HPDE6-E6E7 (cell line): ENCODE measurements at regions not wholly inside any gene's neighbourhood (a gene's known extent, or its start where the extent isn't known, plus 50 kb on each side); places are given as distances from the start of the nearest gene placed in this dataset.

ENCODE experiments used
- DNase-seq: peaks from one replicate; pipeline ENCODE4 v3.0.0; 2011; ENCODE audit warnings: missing footprints; ENCODE audit errors: extremely low spot score

GRCh38 chr2:238635647-238636051 is 208.9 kb downstream of the ASB1 start:
- DNase-seq, result no peak

GRCh38 chr2:238636269-238637073 is 209.7 kb downstream of the ASB1 start:
- DNase-seq, result no peak

DNA sequence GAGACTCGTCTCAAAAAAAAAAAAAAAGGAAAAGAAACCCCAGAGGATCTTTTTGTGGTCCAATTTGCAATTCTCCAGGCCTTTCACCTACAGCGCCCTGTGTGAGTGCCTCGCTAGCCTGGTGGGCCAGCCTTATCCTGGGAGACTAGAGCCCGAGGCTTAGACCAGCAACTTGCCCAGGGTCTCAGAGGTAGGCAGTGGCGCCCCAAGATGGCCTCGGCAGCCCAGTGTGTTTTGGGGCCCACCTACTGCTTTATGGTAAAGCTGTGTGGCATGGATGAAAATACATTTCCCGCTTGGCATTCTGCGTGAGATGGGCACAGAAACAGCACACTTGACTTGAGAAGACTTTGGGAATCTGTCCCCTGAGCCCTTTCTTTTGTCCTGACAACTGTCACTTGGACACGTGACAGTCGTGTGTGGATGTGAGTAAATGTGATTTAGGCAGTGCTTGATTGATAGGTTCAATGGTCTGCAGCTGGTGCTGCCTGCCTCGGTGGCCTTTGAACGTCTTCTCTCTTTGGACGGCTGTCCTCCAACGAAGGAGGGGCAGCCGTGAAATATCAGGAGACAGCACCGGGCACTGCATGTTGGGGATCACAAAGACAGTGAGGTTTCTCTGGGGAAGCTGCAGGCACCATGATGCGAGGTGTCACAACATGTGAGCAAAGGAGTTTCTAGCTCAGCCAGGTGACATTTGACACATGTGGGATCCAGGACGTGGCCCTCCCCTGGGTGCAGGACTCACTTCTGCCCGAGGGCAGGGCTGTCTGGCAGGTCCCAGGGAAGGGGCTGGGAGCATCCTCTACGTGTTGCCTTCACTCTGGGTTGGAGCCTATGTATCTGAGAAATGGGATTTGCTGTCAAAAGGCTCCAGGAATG is 209.5 kb upstream of the TWIST2 start:
- DNase-seq, result no peak

- no peak for DNase-seq
Measured at GRCh38 chr2:238638982-238639628, 208.8 kb upstream of the TWIST2 start.

DNA sequence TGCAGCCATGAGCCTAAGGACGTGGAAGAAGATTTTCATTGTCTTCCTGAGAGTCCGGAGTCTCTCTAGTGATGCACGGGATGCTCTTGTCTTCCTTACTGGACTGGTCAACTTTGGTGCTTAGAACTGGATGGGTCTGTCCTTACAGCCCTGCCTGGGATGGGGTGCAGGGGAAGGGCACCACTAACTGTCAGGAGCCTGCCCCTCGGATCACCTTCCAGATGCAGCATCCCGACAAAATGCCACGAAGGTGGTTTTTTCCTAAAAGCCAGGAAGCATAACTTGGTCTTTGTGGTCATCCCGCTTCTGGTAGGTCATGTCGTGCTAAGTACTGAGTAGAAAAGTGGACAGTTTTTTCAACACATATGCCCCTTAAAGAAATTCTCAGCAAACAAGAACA is 207.4 kb upstream of the TWIST2 start:
- DNase-seq, result no peak

DNA sequence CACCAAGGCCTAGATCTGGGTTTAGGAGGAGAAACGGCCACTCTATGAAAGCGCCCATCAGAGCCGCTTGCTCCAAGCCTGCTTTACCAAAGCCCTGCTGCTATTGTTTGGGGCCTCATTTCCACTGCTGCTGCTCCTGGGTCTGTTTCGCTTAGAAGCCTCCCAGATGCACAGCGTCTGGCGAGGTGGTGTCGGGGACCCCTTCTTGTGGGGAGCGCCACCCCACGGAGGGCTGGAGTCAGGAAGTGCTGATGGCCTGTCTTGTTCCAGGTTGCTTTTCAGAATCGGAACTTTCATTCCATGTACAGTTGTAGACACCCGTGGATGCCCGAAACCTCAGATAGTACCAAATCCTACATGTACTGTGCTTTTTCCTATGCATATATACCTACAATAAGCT is 204.9 kb upstream of the TWIST2 start:
- no peak for DNase-seq

GRCh38 chr2:238643400-238643907 is 204.4 kb upstream of the TWIST2 start:
- DNase-seq, result no peak

DNA sequence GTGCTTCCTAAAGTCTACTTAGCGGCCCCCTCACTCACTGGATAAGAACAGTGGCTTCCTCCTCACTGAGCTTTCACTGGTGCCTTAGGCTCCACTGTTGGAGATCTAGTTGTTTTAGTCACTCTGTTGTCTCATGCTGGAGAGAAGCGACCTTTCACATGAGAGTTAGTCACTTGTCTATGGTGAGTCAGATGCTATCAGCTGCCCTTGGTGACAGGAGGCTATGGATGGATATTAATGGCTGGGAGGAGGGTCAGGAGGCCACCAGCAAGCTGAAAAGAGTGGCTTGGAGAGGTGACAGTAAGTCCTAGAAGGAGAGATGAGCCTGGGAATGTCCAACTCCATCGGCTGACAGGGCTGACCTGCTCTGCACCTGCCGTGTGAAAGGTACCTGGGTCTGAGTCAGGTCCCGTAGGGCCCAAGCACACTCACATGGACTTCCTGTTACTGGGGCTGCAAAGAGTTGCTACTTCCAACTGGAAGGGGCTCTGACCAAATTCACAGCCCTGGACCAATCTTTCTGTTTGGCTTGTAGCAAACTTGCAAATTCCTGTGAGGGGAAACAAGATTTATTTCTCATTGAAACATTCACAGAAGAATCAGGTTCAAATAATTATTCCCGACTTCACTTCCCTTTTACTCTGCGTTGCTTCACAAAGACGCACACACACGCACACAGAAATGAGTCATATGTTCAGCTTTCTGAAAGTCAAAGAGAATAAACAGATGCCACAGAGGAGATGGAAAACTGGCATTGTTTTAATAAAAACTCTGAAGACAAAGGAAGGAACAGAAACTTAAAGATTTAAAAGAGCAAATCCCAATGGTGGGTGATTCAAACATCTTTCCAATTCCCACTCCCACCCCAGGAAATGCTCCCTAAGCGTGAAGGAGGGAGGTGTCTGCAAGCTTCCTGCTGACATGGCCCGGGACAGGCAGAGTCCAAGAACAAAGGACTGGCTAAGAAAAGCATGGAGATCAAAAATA is 203.5 kb upstream of the TWIST2 start:
- no peak for DNase-seq

GRCh38 chr2:238645095-238645494 is 202.8 kb upstream of the TWIST2 start:
- no peak for DNase-seq

DNA sequence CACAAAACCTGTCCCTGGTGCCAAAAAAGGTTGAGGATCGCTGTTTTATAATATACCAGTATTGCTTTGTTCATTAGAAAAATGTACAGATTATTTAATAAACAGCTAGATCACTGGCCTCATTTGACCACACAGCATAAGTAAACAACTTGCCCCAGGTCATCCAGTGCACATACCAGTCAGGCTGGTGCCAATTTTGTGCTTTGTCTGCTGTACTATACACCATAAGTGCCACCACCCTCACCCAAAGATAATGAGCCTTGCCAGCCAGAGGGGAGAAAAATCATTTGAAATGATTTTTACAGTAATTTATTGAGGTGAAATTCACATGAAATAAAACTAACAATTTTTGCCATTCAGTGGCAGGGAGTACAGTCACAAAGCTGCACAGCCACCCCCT is 202.2 kb upstream of the TWIST2 start:
- DNase-seq, result no peak

DNA sequence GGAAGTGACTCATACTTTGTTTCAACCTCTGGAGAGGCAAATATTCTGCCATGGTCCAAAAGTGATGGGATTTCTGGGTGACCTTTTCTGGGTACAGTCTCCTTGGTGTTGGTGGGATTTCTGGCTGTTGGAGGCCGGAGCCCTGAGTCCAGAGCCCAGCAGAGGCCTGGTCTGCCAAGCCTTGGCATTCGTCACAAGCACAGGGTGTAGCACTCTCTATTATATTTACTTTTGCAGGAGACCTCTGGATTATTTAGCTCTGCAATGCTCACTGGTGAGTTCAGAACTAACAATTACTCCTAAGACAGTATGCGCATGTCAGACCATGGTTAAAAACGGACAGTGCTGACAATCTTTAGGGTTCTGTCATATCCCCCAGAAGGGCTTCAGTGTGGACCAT is 201.6 kb upstream of the TWIST2 start:
- no peak for DNase-seq

DNA sequence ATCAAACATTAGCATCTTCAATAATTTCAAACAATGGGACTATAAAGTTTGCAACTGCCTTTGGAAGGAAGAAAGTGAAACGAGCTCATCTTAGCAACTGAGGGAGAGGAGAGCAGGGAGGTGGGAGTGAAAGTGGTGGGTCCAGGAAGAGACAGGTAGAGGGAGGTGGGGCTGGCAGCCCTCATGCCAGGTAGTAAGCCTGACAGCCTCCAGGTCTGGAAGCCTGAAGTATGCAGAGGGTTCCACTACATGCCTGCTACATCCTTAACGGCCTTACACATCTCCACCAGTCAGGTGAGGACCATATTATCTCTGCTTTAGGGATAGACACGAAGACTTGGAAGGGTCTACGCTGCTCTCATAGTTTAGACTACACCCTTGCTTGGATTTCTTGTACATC is 201.1 kb upstream of the TWIST2 start:
- DNase-seq, result no peak

- DNase-seq, result no peak
Measured at GRCh38 chr2:238649123-238649522, 198.8 kb upstream of the TWIST2 start.

DNA sequence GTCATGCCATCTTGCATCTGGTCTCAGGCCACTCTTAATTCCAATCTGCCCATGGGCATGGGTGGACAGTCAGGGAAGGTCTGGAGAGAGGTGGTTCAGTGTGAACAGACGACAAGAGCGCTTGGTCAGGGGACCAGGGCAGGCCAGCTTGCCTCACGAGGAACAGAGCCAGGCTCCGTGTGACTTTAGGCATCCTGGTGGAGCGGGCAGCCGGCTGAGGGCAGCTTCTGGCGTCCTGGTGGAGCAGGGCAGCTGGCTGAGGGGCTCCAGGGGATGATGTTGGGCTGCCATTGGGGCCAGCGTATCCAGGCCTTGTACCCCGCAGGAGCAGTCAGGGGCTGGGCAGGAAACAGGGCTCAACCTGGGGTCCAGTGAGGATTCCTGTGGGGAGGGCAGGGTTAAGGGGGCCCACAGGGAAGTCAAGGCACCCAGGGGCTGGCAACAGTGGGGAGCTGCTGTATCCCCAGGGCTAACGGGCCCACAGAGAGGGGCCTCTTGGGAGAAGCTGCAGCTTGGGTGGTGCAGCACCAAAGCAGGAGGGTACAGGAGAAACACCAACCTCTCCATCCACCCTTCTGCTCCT is 197.9 kb upstream of the TWIST2 start:
- no peak for DNase-seq

DNA sequence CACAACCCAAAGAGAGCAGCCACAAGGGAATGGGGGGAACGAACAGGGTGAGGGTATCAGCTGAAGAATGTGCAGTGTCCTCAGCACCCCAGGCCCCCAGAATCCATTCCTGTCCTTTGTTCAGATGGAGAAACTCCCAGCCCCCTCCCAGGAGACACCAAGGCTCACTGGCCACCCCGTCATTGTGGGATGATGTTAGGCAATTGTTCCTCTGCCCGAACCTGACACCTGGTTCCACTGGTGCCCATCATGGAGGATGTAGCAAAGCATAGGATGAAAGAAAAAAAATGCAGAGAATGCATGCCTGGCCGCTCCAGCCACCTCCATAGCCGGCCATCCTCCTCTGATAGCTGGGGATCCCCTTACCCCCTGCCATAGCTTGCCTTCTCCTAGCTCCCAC is 197.3 kb upstream of the TWIST2 start:
- DNase-seq, result no peak

GRCh38 chr2:238651306-238652052 is 196.4 kb upstream of the TWIST2 start:
- no peak for DNase-seq

- no peak for DNase-seq
Measured at GRCh38 chr2:238652053-238652770, 195.7 kb upstream of the TWIST2 start.

GRCh38 chr2:238652771-238653157 is 195.1 kb upstream of the TWIST2 start:
- no peak for DNase-seq

- no peak for DNase-seq
Measured at GRCh38 chr2:238653431-238654109, 194.3 kb upstream of the TWIST2 start.
